Testis (tissue), 2 donors: ENCODE measurements at regions not wholly inside any gene's neighbourhood (a gene's known extent, or its start where the extent isn't known, plus 50 kb on each side); places are given as distances from the start of the nearest gene placed in this dataset.

Source experiments
- DNase-seq: peaks from one replicate; pipeline ENCODE4 v3.0.0-alpha.2; 2019
- H3K27ac ChIP-seq, 2 donors: fragments of 200-600 bp; sonication (generic); one replicate each; pipeline ENCODE4 v1.5.1; 2019
- H3K27me3 ChIP-seq: fragments of 200-600 bp; sonication (generic); one replicate; pipeline ENCODE4 v1.5.1; 2019
- H3K36me3 ChIP-seq: fragments of 200-600 bp; sonication (generic); one replicate; pipeline ENCODE4 v1.5.1; 2017; ENCODE audit warnings: low read depth; ENCODE audit errors: missing control alignments
- H3K4me1 ChIP-seq: fragments of 200-600 bp; sonication (generic); one replicate; pipeline ENCODE4 v1.5.1; 2019
- H3K4me3 ChIP-seq, 2 donors: fragments of 200-600 bp; sonication (generic); one replicate each; pipeline ENCODE4 v1.5.1; 2017 to 2019
- H3K9me3 ChIP-seq: fragments of 200-600 bp; sonication (generic); one replicate; pipeline ENCODE4 v1.5.1; 2017
- POLR2A ChIP-seq: fragments of 450-650 bp; IDR thresholded peaks from one replicate; pipeline ENCODE4 v1.6.1; 2017; ENCODE audit warnings: antibody characterized with exemption, mild to moderate bottlenecking, moderate library complexity
- WGBS, 2 donors: methylation state at CpG; one replicate each; pipeline ENCODE4 v1.1.5; 2018; 5-methylcytosine and 5-hydroxymethylcytosine counted together
- intact Hi-C: fragments of 100-400 bp; cut with DNase I; formaldehyde crosslinking; loops from one replicate; pipeline ENCODE4 v1.15.1; 2023; ENCODE audit warnings: low total_unique reads
- TF ChIP-seq, protein P1 (sequence below), 3 experiments: fragments of 450-650 bp in 2 of 3; fragments of 200-600 bp in 1 of 3; sonication (generic) in 1 of 3; IDR thresholded peaks; one replicate each; pipeline ENCODE4 v1.5.1; 2016 to 2019; ENCODE audit warnings: antibody characterized with exemption in 3 of 3, mild to moderate bottlenecking in 2 of 3, moderate library complexity in 1 of 3

- no peaks in the 10 kb centered on the region for H3K9me3 ChIP-seq
- DNase-seq, result no peak
- no peak overlapping the region for H3K27ac ChIP-seq
- no peak for TF ChIP-seq POLR2A
- TF ChIP-seq, protein P1, sequence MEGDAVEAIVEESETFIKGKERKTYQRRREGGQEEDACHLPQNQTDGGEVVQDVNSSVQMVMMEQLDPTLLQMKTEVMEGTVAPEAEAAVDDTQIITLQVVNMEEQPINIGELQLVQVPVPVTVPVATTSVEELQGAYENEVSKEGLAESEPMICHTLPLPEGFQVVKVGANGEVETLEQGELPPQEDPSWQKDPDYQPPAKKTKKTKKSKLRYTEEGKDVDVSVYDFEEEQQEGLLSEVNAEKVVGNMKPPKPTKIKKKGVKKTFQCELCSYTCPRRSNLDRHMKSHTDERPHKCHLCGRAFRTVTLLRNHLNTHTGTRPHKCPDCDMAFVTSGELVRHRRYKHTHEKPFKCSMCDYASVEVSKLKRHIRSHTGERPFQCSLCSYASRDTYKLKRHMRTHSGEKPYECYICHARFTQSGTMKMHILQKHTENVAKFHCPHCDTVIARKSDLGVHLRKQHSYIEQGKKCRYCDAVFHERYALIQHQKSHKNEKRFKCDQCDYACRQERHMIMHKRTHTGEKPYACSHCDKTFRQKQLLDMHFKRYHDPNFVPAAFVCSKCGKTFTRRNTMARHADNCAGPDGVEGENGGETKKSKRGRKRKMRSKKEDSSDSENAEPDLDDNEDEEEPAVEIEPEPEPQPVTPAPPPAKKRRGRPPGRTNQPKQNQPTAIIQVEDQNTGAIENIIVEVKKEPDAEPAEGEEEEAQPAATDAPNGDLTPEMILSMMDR (IDR thresholded peaks at IDR 0.05), result no peak
- 59 to 69% methylated on average over 2 of the region's 2 CpGs for WGBS, 2 donors
- no peaks in the 10 kb centered on the region for H3K27me3 ChIP-seq
- H3K4me3 ChIP-seq, result no peak overlapping the region
- no peaks in the 10 kb centered on the region for H3K4me1 ChIP-seq
- H3K36me3 ChIP-seq, result no peaks in the 10 kb centered on the region
- intact Hi-C loops, result no loop called here
Measured at GRCh38 chr21:24395320-24395923, 1211.9 kb downstream of the MRPL39 start.

DNA sequence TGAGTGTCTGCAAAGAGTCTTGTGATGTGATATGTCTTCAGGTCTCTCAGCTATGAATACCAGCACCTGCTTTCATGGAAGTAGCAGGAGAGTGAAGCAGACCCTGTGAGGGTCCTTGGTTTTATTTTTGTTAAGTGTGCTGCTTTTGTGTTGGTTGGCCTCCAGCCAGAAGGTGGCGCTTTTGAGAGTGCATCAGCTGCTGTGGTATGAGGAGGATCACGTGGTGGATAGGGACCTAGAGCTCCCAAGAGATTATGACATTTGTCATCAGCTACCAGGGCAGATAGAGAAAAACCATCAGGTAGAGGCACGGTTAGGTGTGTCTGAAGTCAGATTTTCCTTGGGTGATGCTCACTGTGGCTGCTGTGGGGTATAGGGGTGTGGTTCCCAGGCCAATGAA, 1232.1 kb downstream of the MRPL39 start:
- TF ChIP-seq, protein P1 (IDR thresholded peaks at IDR 0.05), result no peak
- TF ChIP-seq POLR2A, result no peak
- H3K27me3 ChIP-seq, result no peaks in the 10 kb centered on the region
- peak; percentile 36 for DNase-seq

DNA sequence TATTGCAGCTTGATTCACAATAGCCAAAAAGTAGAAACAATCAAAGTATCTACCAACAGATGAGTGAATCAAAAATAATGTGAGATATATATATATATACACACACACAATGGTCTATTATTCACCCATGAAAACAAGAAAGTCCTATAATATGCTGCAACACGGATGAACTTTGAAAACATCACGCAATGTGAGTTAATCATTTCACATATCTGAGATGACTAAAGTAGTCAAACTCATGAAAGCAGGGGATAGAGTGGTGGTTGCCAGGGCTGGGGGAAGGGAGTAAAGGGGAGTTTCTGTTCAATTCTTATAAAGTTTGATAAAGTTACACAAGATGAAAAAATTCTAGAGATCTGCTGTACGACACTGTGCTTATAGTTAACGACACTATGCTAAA, 1234.8 kb downstream of the MRPL39 start:
- intact Hi-C loops, result no loop called here
- H3K36me3 ChIP-seq, result no peaks in the 10 kb centered on the region

More for the DNA sequence above, 1232.1 kb downstream of the MRPL39 start:
- Histone ChIP-seq H3K4me3 (no peak overlapping the region), H3K4me1 (no peaks in the 10 kb centered on the region), H3K9me3 (no peaks in the 10 kb centered on the region), H3K27ac (no peak overlapping the region), H3K36me3 (no peaks in the 10 kb centered on the region)
- intact Hi-C loops, result no loop called here
- WGBS, 2 donors, result 33 to 37% methylated on average over 2 to 3 of the region's 3 CpGs

DNA sequence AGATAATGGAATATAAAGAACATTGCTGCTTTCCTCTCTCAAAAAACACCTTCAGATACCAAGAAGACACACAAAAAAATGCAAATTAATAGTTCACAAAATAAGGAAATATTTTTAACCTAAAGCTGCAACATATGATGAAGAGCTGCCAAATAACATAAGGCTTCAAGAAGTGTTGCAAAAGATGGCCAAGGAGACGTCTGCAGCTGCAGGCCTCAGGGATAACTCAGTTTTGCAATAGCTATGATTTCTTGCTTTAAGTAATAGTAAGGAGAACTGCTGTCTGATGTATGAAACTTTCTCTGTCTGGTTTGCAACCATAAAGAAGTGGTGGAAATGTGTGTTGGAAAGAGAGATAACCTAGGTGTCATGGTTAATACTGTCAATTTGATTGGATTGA, 1237.5 kb downstream of the MRPL39 start:
- H3K4me3 ChIP-seq, result no peak overlapping the region
- no peak for TF ChIP-seq POLR2A
- TF ChIP-seq, protein P1 (IDR thresholded peaks at IDR 0.05), result no peak
- H3K4me1 ChIP-seq, result no peaks in the 10 kb centered on the region
- H3K9me3 ChIP-seq, result no peaks in the 10 kb centered on the region
- no peaks in the 10 kb centered on the region for H3K36me3 ChIP-seq
- no peaks in the 10 kb centered on the region for H3K27me3 ChIP-seq
- H3K27ac ChIP-seq, result no peak overlapping the region
- 76 to 77% methylated on average over 1 of the region's 1 CpG for WGBS, 2 donors
- intact Hi-C loops, result no loop called here
- no peak for DNase-seq

More for the DNA sequence above, 1234.8 kb downstream of the MRPL39 start:
- H3K4me1 ChIP-seq, result no peaks in the 10 kb centered on the region
- no peak overlapping the region for H3K27ac ChIP-seq
- H3K4me3 ChIP-seq, result no peak overlapping the region
- 89 to 92% methylated on average over 4 of the region's 4 CpGs for WGBS, 2 donors
- TF ChIP-seq, protein P1 (IDR thresholded peaks at IDR 0.05), result no peak
- TF ChIP-seq POLR2A, result no peak
- H3K9me3 ChIP-seq, result no peaks in the 10 kb centered on the region
- DNase-seq, result no peak
- no peaks in the 10 kb centered on the region for H3K27me3 ChIP-seq

- no peaks in the 10 kb centered on the region for H3K27me3 ChIP-seq
- no peaks in the 10 kb centered on the region for H3K9me3 ChIP-seq
- intact Hi-C loops, result no loop called here
- no peaks in the 10 kb centered on the region for H3K4me1 ChIP-seq
- no peak for DNase-seq
- H3K36me3 ChIP-seq, result no peaks in the 10 kb centered on the region
- no peak overlapping the region for H3K27ac ChIP-seq
- no peak overlapping the region for H3K4me3 ChIP-seq
- WGBS, 2 donors, result 93 to 95% methylated on average over 2 of the region's 2 CpGs
- TF ChIP-seq, protein P1 (IDR thresholded peaks at IDR 0.05), result no peak
- no peak for TF ChIP-seq POLR2A
Measured at GRCh38 chr21:24369278-24369677, 1238.0 kb downstream of the MRPL39 start.
